Dedifferentiated amniotic fluid mesenchymal stem cell (primary cell): ENCODE measurements at regions not wholly inside any gene's neighbourhood (a gene's known extent, or its start where the extent isn't known, plus 50 kb on each side); places are given as distances from the start of the nearest gene placed in this dataset.
A peak's percentile ranks its signal among the peaks of the same experiment; 100 is the strongest.

Experiments used
- DNase-seq: peaks from one replicate; pipeline ENCODE4 v3.0.0-alpha.2; 2016; ENCODE audit errors: extremely low spot score

DNA sequence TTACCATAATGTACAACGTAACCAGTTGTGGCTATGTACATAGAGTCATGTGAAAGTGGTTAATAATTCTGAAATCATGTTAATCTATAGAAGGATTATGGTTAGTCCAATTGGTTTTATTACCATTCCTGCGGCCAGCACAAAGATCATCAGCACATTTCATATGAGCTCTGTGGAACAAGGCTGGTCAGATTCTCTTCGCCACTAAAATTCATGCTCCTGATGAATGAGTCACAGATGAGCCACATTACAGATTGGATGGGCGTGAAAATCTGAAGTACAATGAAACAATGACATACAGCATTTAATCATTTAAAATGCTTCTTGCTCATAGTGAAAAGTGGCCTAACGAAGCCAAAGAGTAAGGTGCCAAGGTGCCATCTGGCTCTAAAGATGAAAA lies 716.2 kb upstream of the PHF14 start:
- no peak for DNase-seq

- DNase-seq: no peak
Observed at GRCh38 chr7:10266976-10267375, 706.7 kb upstream of the PHF14 start.

DNA sequence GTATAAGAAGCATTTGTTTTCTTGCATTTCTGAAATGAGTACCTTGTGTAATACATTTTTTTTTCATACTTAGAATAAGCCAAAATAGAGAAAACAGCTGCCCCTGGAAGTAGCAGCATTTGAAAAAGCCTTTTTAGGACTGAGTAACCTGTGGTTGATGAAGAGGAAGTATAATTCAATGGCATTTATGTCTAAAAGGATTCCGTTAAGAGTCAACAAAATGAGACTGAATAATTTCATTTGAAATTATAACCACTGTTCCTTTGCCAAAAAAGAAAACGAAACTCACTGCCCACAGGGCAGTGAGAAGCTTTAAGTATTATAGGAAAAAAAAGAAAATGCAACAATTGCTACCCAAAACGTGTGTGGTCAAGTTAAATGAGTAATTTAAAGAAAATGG lies 705.6 kb upstream of the PHF14 start:
- no peak for DNase-seq

- DNase-seq: no peak
Observed at GRCh38 chr7:10282909-10283308, 690.8 kb upstream of the PHF14 start.

- DNase-seq: no peak
Observed at GRCh38 chr7:10284001-10284400, 689.7 kb upstream of the PHF14 start.

DNA sequence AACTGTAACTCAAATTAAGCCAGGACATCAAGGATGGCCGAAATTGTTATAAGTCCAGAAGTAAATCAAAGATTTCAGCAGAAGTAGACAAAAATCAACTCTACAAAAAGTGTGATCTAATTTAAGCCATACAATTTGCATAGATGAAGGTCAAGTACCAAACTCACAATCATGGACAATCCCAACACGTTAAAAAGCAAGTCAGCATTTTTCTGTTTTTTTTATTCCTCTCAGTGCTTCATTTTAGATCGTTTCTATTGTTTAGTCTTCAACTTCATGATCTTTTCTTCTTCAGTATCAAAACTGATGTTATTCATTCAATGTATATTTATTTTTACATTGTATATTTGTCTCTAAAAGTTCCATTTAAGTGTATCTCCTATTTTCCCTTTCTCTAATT lies 674.3 kb upstream of the PHF14 start:
- no peak for DNase-seq

DNA sequence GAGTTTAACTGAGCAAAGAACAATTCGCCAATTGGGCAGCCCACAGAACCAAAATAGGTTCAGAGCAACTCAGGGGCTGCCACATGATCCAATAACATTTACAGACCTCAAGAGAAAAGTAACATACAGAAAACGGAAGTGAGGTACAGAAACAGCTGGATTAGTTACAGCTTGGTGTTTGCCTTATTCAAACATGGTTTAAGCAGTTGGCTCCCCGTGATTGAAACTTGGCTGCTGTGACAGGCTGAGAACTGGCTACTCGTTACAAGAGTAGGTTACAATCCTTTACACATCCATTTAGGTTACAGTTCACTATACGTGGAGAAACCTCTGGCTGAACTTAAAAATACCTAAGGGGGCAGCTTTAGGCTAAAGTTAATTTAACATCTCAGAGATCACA lies 673.1 kb upstream of the PHF14 start:
- no peak for DNase-seq

- no peak for DNase-seq
Observed at GRCh38 chr7:10308276-10308675, 665.4 kb upstream of the PHF14 start.

DNA sequence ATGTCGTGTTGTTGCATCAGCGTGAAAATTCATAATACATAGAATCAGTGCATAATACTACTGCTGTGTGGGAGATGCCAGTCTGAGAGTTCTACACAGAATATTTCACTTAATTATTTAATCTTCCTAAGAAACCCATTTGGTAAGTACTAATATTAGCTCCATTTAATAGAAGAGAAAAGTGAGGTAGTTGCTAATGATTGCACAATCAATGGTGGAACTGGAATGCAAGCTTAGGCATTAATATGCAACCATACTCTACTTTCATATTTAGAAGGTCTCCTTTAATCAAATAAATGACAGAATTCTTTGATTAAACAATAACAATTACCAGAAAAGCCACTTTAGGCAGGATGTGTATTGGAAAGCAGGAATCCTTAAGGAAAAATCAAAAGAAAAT lies 660.7 kb upstream of the PHF14 start:
- DNase-seq: no peak

DNA sequence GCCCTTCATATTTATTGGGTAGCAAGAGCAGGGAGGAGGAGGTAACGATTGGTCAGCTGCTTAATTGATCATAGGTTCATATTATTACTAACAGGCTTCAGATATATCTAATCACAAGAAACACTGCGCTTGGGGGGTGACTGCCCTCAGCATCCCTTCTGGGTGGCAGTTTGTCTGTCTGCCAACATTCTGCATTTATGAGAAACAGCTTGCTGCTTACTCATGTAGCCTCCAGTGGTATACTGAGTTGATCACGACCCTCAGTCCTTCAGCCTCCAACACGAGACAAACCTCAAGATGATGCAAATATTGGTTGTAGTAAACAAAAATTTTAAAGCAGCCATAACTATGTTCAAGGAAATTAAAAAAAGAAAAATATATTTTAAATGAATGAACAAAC lies 657.8 kb upstream of the PHF14 start:
- DNase-seq: no peak

DNA sequence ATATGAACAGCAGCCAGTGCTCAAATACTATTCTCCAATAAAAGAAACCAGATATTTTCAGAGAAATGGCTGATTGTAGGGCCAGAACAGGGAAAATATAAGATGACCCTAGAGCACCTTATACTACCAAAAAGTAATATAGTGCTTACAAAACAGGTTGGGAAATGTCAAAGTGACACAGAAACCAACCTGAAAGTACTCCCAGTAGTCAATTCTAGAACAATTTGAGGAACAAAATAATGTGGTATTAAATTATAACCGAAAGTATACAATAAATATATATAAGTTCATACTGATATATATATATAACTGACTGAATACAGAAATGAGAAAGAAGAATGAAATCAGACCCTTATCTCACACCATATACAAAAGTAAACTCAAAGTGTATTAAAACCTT lies 657.2 kb upstream of the PHF14 start:
- DNase-seq: no peak

GRCh38 chr7:10325395-10325794 lies 648.3 kb upstream of the PHF14 start:
- no peak for DNase-seq

DNA sequence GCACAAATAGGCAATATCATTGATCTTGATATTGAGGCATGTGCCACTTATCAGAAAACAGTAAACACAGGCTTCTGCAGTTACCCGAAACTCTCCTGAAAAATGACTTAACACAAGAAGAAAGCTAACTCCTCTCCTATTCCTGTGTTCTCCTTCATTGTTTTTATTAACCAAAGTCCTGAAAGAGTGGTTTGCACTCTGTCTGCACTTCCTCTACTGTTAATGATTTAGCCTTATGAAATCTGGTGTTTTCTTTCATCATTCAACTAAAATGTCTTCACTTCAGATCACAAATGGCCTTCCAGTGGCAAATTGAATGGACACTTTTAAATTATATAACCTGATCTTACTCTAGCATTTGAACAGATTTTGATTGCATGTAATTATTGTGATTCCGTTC lies 630.6 kb upstream of the PHF14 start:
- no peak for DNase-seq

- DNase-seq: no peak
Observed at GRCh38 chr7:10346032-10346431, 627.6 kb upstream of the PHF14 start.

DNA sequence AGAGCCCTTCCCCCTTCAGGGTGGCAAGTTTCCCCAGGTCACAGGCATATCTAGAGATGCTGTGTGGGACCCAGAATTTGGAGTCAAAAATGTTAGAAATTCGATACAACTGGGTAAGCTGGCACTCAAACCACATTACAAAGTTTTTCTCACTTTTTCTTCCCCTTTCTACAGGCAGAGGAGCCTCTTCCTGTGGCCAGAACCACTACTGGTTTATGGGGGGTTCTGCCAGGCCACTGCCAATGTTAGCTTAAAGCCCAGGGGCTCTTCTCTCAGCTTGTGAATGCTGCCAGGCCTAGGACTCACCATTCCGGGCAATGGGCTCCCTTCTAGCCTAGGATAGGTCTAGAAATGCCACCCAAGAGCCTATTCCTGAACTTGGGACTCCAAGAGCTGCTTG lies 617.9 kb upstream of the PHF14 start:
- no peak for DNase-seq

DNA sequence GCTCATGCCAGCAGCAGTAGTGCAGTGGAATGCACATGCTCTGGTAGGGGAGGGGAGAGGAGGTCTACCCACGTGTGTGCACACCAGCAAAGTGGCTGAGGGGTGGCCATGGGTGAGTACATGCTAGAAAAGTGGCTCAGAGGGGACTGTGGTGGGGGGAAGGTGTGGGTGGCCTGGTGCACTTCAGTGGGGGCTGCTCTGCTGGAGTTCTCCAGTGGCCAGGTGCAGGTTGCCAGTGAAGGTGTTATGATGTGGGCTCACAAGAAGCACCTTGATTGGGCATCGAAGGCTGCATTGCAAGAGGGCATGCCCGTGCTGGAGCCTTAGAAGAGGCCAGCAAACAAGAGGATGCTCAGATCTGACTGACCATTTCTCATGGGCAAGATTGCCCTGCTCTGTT lies 613.6 kb upstream of the PHF14 start:
- DNase-seq: no peak

- DNase-seq: no peak
Observed at GRCh38 chr7:10401793-10402192, 571.9 kb upstream of the PHF14 start.

- DNase-seq: peak; percentile 33
Observed at GRCh38 chr7:10412422-10413019, 561.2 kb upstream of the PHF14 start.

GRCh38 chr7:10418985-10419384 lies 554.7 kb upstream of the PHF14 start:
- DNase-seq: no peak

DNA sequence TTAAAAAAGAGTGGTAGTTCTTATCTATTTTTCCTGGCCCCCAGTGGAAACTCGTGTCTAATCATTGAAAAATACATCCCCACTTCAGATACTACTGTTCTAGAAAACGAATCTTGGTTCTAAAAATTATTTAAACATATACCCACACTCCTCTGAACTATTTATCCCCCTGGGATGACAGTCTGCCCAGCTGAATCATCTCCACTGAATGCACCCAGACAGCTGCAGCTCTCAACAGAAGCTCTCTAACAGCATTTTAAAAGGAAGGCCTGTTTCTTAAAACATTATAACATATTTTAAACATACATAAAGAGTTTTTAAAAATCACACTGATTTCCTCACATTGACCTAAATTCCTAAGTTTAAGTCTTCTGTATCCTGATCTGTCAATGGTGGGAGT lies 544.6 kb upstream of the PHF14 start:
- DNase-seq: no peak

GRCh38 chr7:10429511-10429910 lies 544.2 kb upstream of the PHF14 start:
- DNase-seq: no peak

DNA sequence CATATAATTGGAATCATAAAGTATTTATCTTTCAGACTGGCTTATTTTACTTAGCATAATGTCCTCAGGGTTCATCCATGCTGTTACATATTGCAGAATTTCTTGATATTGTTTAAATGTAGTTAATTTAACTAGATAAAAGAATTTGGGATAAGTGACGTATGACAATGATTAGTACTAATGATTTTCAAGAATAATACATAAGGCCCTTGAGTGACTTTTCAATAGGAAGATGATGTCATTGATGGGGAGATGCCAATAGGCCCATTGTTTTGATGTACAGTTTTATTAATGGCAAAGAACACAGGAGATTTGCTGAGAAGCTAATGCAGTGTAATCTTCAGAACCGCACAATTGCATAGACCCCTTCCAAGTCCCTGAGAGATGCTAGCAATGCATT lies 537.4 kb upstream of the PHF14 start:
- DNase-seq: no peak

DNA sequence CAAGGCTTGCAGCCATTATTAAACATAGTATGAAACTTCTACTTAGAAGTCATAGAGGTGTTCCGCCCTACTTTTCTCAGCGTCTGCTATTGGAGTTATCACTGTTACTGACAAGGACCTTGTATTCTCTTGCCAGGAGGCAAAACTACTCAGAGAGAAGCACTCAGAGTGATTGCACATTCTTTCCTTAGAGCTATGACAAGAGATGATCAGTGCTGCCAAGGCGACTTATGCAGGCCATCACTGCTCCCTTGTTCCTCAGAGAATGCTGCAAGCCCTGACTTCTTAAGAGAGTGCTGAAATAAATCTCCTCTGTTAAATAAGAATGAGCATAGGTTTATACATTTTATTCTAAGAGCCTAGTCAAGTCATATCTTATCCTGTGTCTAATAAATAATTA lies 534.6 kb upstream of the PHF14 start:
- DNase-seq: no peak

- no peak for DNase-seq
Observed at GRCh38 chr7:10455936-10456335, 517.7 kb upstream of the PHF14 start.

- DNase-seq: no peak
Observed at GRCh38 chr7:10460474-10460873, 513.2 kb upstream of the PHF14 start.
